ENCODE measurements at regions not wholly inside any gene's neighbourhood (a gene's known extent, or its start where the extent isn't known, plus 50 kb on each side); places are given as distances from the start of the nearest gene placed in this dataset.

- no peak for DNase-seq (ENCODE audit: extremely low read depth in 1 of 2, low read depth in 1 of 2)
Measured at GRCh38 chr20:42020316-42020715, 402.1 kb upstream of the CHD6 start.

- no peak for DNase-seq (ENCODE audit: extremely low read depth in 1 of 2, low read depth in 1 of 2)
Measured at GRCh38 chr20:42018979-42019378, 400.8 kb upstream of the CHD6 start.

- no peak for DNase-seq (ENCODE audit: extremely low read depth in 1 of 2, low read depth in 1 of 2)
Measured at GRCh38 chr20:42010090-42010489, 391.9 kb upstream of the CHD6 start.

- DNase-seq (ENCODE audit: extremely low read depth in 1 of 2, low read depth in 1 of 2) = no peak
Measured at GRCh38 chr20:42007251-42007650, 389.1 kb upstream of the CHD6 start.

- DNase-seq (ENCODE audit: extremely low read depth in 1 of 2, low read depth in 1 of 2) = no peak
Measured at GRCh38 chr20:42005211-42005610, 387.0 kb upstream of the CHD6 start.

DNA sequence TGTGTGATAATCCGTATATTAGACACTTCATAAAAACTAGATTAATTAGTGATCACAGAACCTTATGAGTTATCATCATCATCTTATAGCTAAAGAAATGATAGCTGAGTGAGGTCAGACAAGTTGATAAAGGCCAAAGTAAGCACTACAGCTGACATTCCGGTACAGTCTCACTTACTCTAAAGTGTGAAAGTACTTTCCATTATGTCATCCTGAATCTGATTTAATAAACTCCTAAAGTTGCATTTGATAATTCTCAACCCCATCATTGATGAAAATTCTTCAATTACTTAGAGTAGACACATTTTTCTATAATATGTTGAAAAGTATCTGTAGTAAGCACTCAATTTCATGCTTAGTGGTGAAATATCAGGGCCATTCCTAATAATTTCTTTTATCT, 385.2 kb upstream of the CHD6 start:
- DNase-seq (ENCODE audit: extremely low read depth in 1 of 2, low read depth in 1 of 2) = no peak

- no peak for DNase-seq (ENCODE audit: extremely low read depth in 1 of 2, low read depth in 1 of 2)
Measured at GRCh38 chr20:41998539-41999341, 380.6 kb upstream of the CHD6 start.

- no peak for DNase-seq (ENCODE audit: extremely low read depth in 1 of 2, low read depth in 1 of 2)
Measured at GRCh38 chr20:41996951-41997350, 378.8 kb upstream of the CHD6 start.

GRCh38 chr20:41992481-41992880, 374.3 kb upstream of the CHD6 start:
- DNase-seq (ENCODE audit: extremely low read depth in 1 of 2, low read depth in 1 of 2) = no peak

DNA sequence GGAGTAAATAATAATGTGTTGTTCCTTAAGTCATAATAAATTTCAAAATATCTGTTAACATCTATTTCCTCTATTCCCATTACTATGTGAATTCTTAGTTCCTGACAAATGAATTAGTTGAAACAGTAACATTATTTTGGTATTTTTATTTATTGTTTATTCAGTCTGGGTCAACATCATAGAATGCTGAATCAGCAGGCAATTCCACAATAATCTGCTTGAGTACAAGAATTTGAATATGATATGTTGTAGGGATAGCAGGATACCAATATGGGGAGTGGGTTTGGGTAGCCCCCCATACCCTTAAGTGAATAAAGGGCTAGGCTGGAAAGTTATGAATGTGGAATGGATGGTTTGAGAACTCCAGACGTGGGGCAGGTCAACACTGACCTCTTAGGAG, 373.2 kb upstream of the CHD6 start:
- DNase-seq (ENCODE audit: extremely low read depth in 1 of 2, low read depth in 1 of 2) = no peak

DNA sequence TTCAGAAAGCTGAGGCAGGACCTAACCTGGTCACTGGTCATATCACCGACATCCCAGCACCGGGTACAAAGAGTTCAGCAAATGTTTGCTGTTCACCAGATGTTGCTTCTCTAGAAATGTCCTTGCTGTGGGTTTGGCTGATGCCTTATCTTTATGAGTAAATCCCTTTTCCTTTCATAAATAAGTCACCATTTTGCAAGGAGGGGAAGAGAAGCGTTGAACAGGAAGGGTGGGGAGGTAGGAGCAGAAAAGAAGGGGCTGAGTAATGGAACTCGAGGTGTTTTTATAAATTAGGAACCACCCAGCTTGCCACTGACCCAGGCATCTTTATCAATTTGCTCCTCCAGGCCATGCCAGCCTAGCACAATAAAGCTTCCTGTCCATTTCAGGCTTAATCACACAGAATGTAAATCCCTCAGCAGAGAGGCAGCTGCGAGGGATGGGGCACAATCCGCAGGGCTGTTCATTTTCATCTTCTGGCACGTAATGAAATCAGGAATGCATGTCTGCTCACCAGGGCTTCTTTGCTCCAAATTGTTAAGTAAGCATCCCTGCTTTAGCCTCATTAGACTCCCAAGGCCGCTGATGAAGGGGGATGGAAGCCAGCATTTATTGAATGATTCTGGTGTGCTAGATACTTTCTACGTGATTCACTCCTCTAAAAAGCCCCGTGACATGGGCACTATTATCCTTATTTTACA, 371.9 kb upstream of the CHD6 start:
- DNase-seq (ENCODE audit: extremely low read depth in 1 of 2, low read depth in 1 of 2) = no peak

DNA sequence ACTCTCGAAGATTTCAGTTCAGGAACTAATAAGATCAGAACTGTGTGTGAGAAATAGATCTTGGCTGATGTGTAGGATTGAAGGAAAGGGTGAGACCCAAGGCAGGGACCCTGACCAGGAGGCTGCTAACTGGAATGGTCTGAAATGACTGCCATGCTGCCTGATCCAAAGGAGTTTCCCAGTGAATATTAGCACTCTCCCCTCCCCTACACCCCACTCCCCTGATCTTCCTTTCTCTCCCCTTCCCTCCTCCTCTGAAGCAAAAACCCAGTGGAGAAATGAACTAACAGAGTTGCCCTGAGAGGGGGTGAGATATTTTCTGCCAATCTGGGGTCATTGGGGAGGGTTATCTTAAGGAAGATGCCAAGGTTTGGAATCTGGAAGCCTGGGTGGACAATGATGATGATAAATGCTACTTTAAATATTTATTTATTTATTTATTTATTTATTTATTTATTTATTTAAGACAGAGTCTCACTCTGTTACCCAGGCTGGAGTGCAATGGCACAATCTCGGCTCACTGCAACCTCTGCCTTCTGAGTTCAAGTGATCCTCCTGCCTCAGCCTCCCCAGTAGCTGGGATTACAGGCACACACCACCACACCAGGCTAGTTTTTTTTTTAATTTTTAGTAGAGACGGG, 371.0 kb upstream of the CHD6 start:
- no peak for DNase-seq (ENCODE audit: extremely low read depth in 1 of 2, low read depth in 1 of 2)

GRCh38 chr20:41984031-41984430, 365.9 kb upstream of the CHD6 start:
- DNase-seq (ENCODE audit: extremely low read depth in 1 of 2, low read depth in 1 of 2) = no peak

- no peak for DNase-seq (ENCODE audit: extremely low read depth in 1 of 2, low read depth in 1 of 2)
Measured at GRCh38 chr20:41983159-41983558, 365.0 kb upstream of the CHD6 start.

- DNase-seq (ENCODE audit: extremely low read depth in 1 of 2, low read depth in 1 of 2) = no peak
Measured at GRCh38 chr20:41981746-41982145, 363.6 kb upstream of the CHD6 start.

DNA sequence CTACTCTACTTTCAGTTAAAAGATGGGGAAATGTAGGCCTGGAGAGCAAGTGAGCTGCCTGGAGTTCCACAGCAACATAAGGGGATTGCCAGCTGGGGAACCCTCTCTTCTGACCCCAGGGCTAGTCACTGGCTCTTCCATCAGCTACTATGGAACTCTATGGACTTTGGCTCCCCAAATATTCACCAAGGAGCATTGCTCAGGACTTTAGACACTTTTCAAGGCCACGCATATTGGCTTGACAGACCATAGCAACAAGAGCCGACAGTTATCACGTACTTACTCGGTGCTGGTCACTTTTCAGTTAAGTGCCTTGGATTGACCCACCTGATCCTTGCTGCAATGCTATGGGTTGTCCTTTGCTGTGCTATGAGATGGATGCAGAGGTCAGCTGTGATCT, 360.7 kb upstream of the CHD6 start:
- no peak for DNase-seq (ENCODE audit: extremely low read depth in 1 of 2, low read depth in 1 of 2)

GRCh38 chr20:41978246-41978790, 360.1 kb upstream of the CHD6 start:
- no peak for DNase-seq (ENCODE audit: extremely low read depth in 1 of 2, low read depth in 1 of 2)

DNA sequence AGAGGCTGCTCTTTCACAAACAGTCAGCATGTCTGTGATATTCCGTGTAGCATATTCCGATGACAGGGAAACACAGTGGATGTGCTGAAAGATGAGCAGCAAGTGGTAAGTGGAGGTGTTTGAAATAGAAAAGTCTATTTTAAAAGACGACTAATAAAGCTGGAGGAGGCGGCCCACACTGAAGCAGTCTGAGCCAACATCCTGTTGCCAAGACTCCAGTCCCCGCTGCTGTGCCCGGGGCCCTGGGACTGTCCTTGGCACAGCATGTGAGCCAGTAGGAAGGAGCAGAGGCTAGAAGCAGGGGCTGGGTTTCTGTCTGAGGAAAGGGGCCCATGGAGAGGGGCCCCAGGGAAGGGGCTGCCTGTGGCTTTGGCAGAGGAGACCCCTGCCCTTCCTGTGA, 351.5 kb upstream of the CHD6 start:
- no peak for DNase-seq (ENCODE audit: extremely low read depth in 1 of 2, low read depth in 1 of 2)

- no peak for DNase-seq (ENCODE audit: extremely low read depth in 1 of 2, low read depth in 1 of 2)
Measured at GRCh38 chr20:41960166-41960565, 342.0 kb upstream of the CHD6 start.

- DNase-seq (ENCODE audit: extremely low read depth in 1 of 2, low read depth in 1 of 2) = no peak
Measured at GRCh38 chr20:41958391-41958790, 340.2 kb upstream of the CHD6 start.

- no peak for DNase-seq (ENCODE audit: extremely low read depth in 1 of 2, low read depth in 1 of 2)
Measured at GRCh38 chr20:41956338-41957074, 338.3 kb upstream of the CHD6 start.

Measured in stimulated activated CD8-positive, alpha-beta memory T cell treated with anti-CD3 and anti-CD28 coated beads, Interleukin-7, amount 100 ng/mL, for 48 hours (primary cell).